ENCODE measurements at regions not wholly inside any gene's neighbourhood (a gene's known extent, or its start where the extent isn't known, plus 50 kb on each side); places are given as distances from the start of the nearest gene placed in this dataset.

DNA sequence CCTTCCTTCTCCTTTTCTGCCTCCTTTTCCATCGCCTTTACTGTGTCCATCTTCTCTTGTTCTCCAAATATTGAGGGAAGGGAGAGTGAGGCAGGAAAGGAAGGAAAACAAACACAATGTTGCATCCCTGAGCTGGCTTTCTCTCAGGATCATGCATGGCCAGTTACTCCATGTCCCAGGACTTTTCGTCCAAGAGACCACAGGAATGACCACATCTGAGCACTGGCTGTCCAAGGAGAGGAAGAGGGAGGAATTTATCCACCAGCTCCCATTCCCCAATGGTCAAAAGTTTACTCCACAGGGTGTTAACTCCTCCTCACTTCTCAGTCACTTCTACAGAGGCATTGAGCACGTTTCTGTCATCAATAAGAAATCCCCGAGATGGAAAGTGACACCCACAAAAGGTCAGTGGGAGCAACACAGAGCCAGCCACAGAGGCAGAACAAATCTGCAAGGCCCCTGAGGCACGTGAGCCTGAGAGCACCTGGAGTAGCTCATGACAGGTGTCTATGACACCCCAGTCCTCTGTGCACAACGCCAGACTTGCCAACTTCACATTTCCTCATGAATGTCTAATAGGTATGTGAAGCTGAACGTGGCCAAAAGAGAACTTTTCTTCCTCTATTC, 177.3 kb upstream of the NUDT4 start:
- no peak for DNase-seq
- Histone ChIP-seq H3K9me3 (no peaks in the 10 kb centered on the region), H3K27ac (no peak overlapping the region), H3K36me3 (no peaks in the 10 kb centered on the region), H3K27me3 (no peaks in the 10 kb centered on the region), H3K4me1 (no peaks in the 10 kb centered on the region), H3K4me3 (no peak overlapping the region)
- TF ChIP-seq, protein P1, sequence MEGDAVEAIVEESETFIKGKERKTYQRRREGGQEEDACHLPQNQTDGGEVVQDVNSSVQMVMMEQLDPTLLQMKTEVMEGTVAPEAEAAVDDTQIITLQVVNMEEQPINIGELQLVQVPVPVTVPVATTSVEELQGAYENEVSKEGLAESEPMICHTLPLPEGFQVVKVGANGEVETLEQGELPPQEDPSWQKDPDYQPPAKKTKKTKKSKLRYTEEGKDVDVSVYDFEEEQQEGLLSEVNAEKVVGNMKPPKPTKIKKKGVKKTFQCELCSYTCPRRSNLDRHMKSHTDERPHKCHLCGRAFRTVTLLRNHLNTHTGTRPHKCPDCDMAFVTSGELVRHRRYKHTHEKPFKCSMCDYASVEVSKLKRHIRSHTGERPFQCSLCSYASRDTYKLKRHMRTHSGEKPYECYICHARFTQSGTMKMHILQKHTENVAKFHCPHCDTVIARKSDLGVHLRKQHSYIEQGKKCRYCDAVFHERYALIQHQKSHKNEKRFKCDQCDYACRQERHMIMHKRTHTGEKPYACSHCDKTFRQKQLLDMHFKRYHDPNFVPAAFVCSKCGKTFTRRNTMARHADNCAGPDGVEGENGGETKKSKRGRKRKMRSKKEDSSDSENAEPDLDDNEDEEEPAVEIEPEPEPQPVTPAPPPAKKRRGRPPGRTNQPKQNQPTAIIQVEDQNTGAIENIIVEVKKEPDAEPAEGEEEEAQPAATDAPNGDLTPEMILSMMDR (IDR thresholded peaks at IDR 0.05) = no peak
- no peak for TF ChIP-seq POLR2A (IDR thresholded peaks at IDR 0.05)
- intact Hi-C loops (cut with DNase I; ENCODE audit: low total_unique reads) = no loop called here

DNA sequence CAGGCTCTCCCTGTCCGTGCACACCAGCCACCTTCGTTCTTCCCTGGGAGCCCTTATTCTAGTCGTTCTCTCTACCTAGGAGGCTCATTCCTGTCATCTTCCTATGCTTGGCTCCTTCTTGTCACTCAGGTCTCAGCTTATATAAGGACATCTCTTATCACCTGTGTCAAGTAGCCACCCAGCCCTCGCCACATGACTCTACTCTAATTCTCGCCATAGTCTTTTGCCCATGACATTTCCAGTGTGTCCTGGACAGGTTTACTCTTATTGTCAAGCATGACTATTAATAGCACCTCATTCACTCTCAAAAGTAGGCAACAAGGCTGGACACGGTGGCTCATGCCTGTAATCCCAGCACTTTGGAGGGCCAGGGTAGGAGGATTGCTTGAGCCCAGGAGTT, 175.7 kb upstream of the NUDT4 start:
- no peaks in the 10 kb centered on the region for H3K27me3 ChIP-seq
- H3K4me1 ChIP-seq = no peaks in the 10 kb centered on the region
- TF ChIP-seq, protein P1 (IDR thresholded peaks at IDR 0.05) = no peak
- TF ChIP-seq POLR2A (IDR thresholded peaks at IDR 0.05) = no peak
- H3K27ac ChIP-seq = no peak overlapping the region
- H3K4me3 ChIP-seq = no peak overlapping the region
- no peaks in the 10 kb centered on the region for H3K36me3 ChIP-seq
- H3K9me3 ChIP-seq = no peaks in the 10 kb centered on the region
- no peak for DNase-seq
- intact Hi-C loops (cut with DNase I; ENCODE audit: low total_unique reads) = no loop called here

DNA sequence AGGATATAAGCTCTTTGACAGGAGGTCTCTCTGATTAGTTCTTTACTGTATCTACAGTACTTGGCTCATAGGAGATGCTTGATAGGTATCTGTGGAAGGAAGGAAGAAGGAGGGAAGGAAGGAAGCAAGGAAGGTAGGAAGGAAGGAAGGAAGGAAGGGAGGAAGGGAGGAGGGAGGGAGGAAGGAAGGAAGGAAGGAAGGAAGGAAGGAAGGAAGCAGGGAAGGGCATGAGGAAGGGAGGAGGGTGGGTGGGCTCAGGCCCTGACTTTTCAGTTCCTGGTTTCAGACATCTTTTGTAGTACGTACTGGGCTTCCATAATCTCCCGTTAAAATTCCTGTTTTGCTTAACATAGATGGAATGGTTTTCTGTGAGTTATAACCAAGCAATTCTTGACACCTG, 175.0 kb upstream of the NUDT4 start:
- Histone ChIP-seq H3K4me3 (no peak overlapping the region), H3K4me1 (no peaks in the 10 kb centered on the region), H3K9me3 (no peaks in the 10 kb centered on the region), H3K27ac (no peak overlapping the region), H3K27me3 (no peaks in the 10 kb centered on the region), H3K36me3 (no peaks in the 10 kb centered on the region)
- no peak for DNase-seq
- no peak for TF ChIP-seq POLR2A (IDR thresholded peaks at IDR 0.05)
- TF ChIP-seq, protein P1 (IDR thresholded peaks at IDR 0.05) = no peak
- intact Hi-C loops (cut with DNase I; ENCODE audit: low total_unique reads) = no loop called here

DNA sequence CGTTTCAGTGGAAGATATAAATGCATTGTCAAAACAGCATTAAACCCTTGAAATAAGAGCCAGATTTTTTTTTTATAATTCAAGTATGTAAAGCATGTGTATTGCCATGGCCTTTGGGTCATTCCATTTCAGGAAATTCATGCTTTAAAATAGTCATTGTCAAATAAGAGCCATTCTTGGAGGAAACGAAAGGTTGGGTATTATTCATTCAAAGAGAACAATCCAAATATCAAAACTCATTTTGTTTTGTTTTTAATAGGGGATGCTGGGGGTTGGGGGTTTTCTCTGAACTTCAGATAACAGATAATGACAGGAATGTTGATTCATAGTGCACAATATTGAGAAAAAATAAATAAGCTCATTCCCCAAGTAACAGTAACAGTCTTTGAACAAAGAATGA, 174.4 kb upstream of the NUDT4 start:
- H3K4me3 ChIP-seq = no peak overlapping the region
- intact Hi-C loops (cut with DNase I; ENCODE audit: low total_unique reads) = no loop called here
- no peaks in the 10 kb centered on the region for H3K27me3 ChIP-seq
- no peak for DNase-seq
- H3K36me3 ChIP-seq = no peaks in the 10 kb centered on the region
- no peaks in the 10 kb centered on the region for H3K4me1 ChIP-seq
- TF ChIP-seq, protein P1 (IDR thresholded peaks at IDR 0.05) = no peak
- TF ChIP-seq POLR2A (IDR thresholded peaks at IDR 0.05) = no peak
- no peaks in the 10 kb centered on the region for H3K9me3 ChIP-seq
- H3K27ac ChIP-seq = no peak overlapping the region

DNA sequence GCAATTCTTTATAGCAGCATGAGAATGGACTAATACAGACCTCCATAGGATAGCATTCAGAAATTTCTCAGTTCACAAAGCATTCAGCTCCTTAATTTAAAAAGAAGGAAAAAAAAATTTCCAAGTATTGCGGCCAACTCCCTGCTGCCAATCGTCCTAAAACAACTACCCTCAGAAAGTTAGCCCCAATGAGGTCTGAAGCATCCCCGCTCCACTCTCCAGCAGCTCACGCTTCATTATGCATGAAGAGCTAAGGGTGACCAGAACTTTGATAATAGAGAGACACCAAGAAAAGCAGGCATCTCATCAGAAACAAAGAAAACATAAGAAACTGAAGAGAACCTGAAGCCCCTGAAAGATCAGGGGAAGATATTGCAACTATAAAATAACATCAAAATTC, 172.8 kb upstream of the NUDT4 start:
- intact Hi-C loops (cut with DNase I; ENCODE audit: low total_unique reads) = no loop called here
- no peaks in the 10 kb centered on the region for H3K36me3 ChIP-seq
- no peaks in the 10 kb centered on the region for H3K4me1 ChIP-seq
- H3K27ac ChIP-seq = no peak overlapping the region
- H3K27me3 ChIP-seq = no peaks in the 10 kb centered on the region
- H3K4me3 ChIP-seq = no peak overlapping the region
- no peak for DNase-seq
- no peaks in the 10 kb centered on the region for H3K9me3 ChIP-seq
- TF ChIP-seq, protein P1 (IDR thresholded peaks at IDR 0.05) = no peak
- TF ChIP-seq POLR2A (IDR thresholded peaks at IDR 0.05) = no peak

All from uterus (tissue), 3 donors.